ENCODE measurements at regions not wholly inside any gene's neighbourhood (a gene's known extent, or its start where the extent isn't known, plus 50 kb on each side); places are given as distances from the start of the nearest gene placed in this dataset.
"Not testable (repeated sequence)": the region's sequence is repeated elsewhere in the genome, so short reads cannot be mapped to it uniquely, and the experiment has no call there.

DNA sequence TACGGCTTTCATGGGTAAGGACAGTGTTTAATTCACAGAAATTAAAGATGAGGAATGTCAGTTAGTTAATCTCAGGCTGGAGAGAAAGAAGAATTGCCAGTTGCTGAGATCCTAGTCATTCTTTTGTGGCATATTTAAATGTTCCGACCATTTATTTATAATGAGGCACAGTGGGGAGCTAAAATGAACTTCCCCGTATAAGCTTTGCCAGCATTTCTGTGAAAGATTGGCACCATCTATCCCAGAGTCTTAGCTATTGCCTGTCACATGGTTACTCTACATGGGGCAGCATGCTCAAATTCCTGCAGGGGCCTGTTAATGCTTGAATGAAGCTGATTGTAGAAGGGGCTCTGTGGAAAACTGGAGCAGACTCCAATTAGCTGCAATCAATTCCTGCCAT lies 314.1 kb downstream of the PRELID2 start:
- Histone ChIP-seq H3K9me3 (ENCODE audit: control insufficient read depth in 5 of 5, low read length in 5 of 5) (peaks cover 0 to 4% (median 0%) of the 10 kb centered on the region in 5 donors), H3K27ac (ENCODE audit: low read depth, low read length) (no peak overlapping the region), H3K4me1 (ENCODE audit: control insufficient read depth in 5 of 5, insufficient read depth in 5 of 5, low read length in 5 of 5) (peaks cover 0 to 2% (median 0%) of the 10 kb centered on the region in 5 donors), H3K27me3 (ENCODE audit: control insufficient read depth in 5 of 5, insufficient read depth in 4 of 5, low read length in 5 of 5) (no peaks in the 10 kb centered on the region), H3K9ac (ENCODE audit: low read length in 5 of 5) (no peak overlapping the region), H3K4me3 (ENCODE audit: low read depth in 1 of 5, low read length in 5 of 5) (no peak overlapping the region), H3K36me3 (ENCODE audit: control insufficient read depth in 5 of 5, insufficient read depth in 5 of 5, low read length in 5 of 5) (no peaks in the 10 kb centered on the region)

DNA sequence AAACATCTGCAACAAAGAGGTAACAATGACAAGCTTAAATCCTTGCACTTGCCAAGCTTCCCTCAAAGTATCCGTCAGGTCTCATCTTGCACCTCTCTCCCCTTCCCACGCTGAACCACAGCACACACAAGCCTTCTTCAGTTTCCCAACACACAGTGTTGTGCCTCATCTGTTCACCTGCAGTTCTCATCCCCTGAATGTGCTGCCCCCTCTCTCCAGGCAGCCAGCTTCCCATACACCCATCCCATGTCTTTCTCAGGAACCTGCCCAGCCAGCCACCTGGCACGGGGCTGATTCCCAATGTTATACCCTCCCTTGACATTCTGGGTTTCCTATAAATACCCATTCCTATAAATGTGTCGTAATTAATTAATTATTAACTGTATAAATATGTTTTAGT lies 314.8 kb downstream of the PRELID2 start:
- Histone ChIP-seq H3K9me3 (ENCODE audit: control insufficient read depth in 5 of 5, low read length in 5 of 5) (peaks cover 0 to 4% (median 0%) of the 10 kb centered on the region in 5 donors), H3K4me1 (ENCODE audit: control insufficient read depth in 5 of 5, insufficient read depth in 5 of 5, low read length in 5 of 5) (peaks cover 0 to 2% (median 0%) of the 10 kb centered on the region in 5 donors), H3K36me3 (ENCODE audit: control insufficient read depth in 5 of 5, insufficient read depth in 5 of 5, low read length in 5 of 5) (no peaks in the 10 kb centered on the region), H3K4me3 (ENCODE audit: low read depth in 1 of 5, low read length in 5 of 5) (no peak overlapping the region), H3K27ac (ENCODE audit: low read depth, low read length) (no peak overlapping the region), H3K9ac (ENCODE audit: low read length in 5 of 5) (no peak overlapping the region), H3K27me3 (ENCODE audit: control insufficient read depth in 5 of 5, insufficient read depth in 4 of 5, low read length in 5 of 5) (no peaks in the 10 kb centered on the region)

DNA sequence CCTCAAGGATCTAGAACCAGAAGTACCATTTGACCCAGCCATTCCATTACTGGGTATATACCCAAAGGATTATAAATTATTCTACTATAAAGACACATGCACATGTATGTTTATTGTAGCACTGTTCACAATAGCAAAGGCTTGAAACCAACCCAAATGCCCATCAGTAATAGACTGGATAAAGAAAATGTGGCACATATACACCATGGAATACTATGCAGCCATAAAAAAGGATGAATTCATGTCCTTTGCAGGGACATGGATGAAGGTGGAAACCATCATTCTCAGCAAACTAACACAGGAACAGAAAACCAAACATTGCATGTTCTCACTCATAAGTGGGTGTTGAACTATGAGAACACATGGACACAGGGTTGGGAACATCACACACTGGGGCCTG lies 317.6 kb downstream of the PRELID2 start:
- not testable (repeated sequence) for H3K4me1 ChIP-seq (ENCODE audit: control insufficient read depth in 5 of 5, insufficient read depth in 5 of 5, low read length in 5 of 5); H3K9me3 ChIP-seq (ENCODE audit: control insufficient read depth in 5 of 5, low read length in 5 of 5); H3K9ac ChIP-seq (ENCODE audit: low read length in 5 of 5); H3K27me3 ChIP-seq (ENCODE audit: control insufficient read depth in 5 of 5, insufficient read depth in 4 of 5, low read length in 5 of 5); H3K4me3 ChIP-seq (ENCODE audit: low read depth in 1 of 5, low read length in 5 of 5); H3K36me3 ChIP-seq (ENCODE audit: control insufficient read depth in 5 of 5, insufficient read depth in 5 of 5, low read length in 5 of 5); H3K27ac ChIP-seq (ENCODE audit: low read depth, low read length)

DNA sequence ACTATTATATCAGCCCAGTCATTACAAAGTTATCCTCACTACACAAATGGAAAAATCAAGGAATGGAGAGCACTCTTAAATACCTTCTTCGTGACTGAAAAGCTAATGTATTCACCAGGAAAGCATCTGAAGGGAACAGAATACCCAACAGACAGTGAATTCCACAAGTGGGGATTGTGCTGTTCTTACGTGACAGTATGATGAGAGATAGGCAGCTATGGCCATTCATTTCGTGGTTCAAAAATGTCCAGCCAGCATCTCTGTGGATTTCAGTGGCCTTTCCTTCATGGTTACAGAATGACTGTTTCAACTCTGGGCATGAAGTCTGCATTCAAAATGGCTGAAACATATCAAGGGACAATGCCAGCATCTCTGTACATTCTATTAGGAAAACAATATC lies 323.8 kb downstream of the PRELID2 start:
- Histone ChIP-seq H3K27me3 (ENCODE audit: control insufficient read depth in 5 of 5, insufficient read depth in 4 of 5, low read length in 5 of 5) (no peaks in the 10 kb centered on the region), H3K9me3 (ENCODE audit: control insufficient read depth in 5 of 5, low read length in 5 of 5) (peaks cover 0 to 2% (median 0%) of the 10 kb centered on the region in 5 donors), H3K4me3 (ENCODE audit: low read depth in 1 of 5, low read length in 5 of 5) (no peak overlapping the region), H3K27ac (ENCODE audit: low read depth, low read length) (no peak overlapping the region), H3K36me3 (ENCODE audit: control insufficient read depth in 5 of 5, insufficient read depth in 5 of 5, low read length in 5 of 5) (no peaks in the 10 kb centered on the region), H3K4me1 (ENCODE audit: control insufficient read depth in 5 of 5, insufficient read depth in 5 of 5, low read length in 5 of 5) (peaks cover 0 to 12% (median 0%) of the 10 kb centered on the region in 5 donors), H3K9ac (ENCODE audit: low read length in 5 of 5) (no peak overlapping the region)

DNA sequence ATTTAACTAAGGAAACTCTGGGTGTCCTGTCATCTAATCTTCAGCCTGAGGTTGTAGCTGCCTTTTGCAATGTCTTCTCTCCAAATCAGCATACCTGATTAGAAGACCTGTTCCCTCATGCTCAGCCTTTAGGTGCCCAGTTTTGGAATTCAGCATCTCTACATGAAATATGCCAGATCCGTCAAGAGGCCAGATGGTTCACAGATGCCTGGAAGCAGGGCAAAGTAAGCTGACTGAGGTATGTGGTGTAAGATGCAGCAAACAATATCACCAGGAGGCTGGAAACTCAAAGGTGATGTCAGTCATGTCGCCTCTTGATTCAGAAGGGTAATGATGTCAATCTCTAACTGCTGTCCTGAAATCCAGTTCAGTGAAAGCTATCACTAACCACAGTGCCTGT lies 324.4 kb downstream of the PRELID2 start:
- Histone ChIP-seq H3K4me3 (ENCODE audit: low read depth in 1 of 5, low read length in 5 of 5) (no peak overlapping the region), H3K27me3 (ENCODE audit: control insufficient read depth in 5 of 5, insufficient read depth in 4 of 5, low read length in 5 of 5) (no peaks in the 10 kb centered on the region), H3K4me1 (ENCODE audit: control insufficient read depth in 5 of 5, insufficient read depth in 5 of 5, low read length in 5 of 5) (peaks cover 0 to 12% (median 0%) of the 10 kb centered on the region in 5 donors), H3K36me3 (ENCODE audit: control insufficient read depth in 5 of 5, insufficient read depth in 5 of 5, low read length in 5 of 5) (no peaks in the 10 kb centered on the region), H3K9ac (ENCODE audit: low read length in 5 of 5) (no peak overlapping the region), H3K9me3 (ENCODE audit: control insufficient read depth in 5 of 5, low read length in 5 of 5) (peaks cover 0 to 2% (median 0%) of the 10 kb centered on the region in 5 donors), H3K27ac (ENCODE audit: low read depth, low read length) (no peak overlapping the region)

DNA sequence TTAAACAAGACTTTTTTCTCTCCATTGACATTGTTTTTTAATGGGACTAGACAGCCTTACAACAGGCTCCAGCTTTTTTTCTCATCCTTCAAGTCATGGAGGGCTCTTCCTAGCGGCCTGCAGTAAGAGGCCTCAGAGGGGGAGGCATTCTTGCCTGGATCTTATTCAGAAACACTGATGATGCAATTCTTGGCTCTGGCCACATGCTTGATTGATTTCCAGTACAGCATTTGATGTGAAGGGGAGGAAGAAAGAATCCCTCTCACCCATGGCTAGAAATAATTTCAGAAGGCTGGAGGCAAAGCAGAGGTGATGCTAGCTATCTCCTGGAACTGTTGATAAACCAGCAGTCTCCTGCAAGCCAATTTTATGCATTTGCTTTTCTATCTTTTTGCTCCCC lies 324.8 kb downstream of the PRELID2 start:
- Histone ChIP-seq H3K9me3 (ENCODE audit: control insufficient read depth in 5 of 5, low read length in 5 of 5) (peaks cover 0 to 2% (median 0%) of the 10 kb centered on the region in 5 donors), H3K36me3 (ENCODE audit: control insufficient read depth in 5 of 5, insufficient read depth in 5 of 5, low read length in 5 of 5) (no peaks in the 10 kb centered on the region), H3K27me3 (ENCODE audit: control insufficient read depth in 5 of 5, insufficient read depth in 4 of 5, low read length in 5 of 5) (no peaks in the 10 kb centered on the region), H3K9ac (ENCODE audit: low read length in 5 of 5) (no peak overlapping the region), H3K4me3 (ENCODE audit: low read depth in 1 of 5, low read length in 5 of 5) (no peak overlapping the region), H3K4me1 (ENCODE audit: control insufficient read depth in 5 of 5, insufficient read depth in 5 of 5, low read length in 5 of 5) (peaks cover 0 to 12% (median 0%) of the 10 kb centered on the region in 5 donors), H3K27ac (ENCODE audit: low read depth, low read length) (no peak overlapping the region)

DNA sequence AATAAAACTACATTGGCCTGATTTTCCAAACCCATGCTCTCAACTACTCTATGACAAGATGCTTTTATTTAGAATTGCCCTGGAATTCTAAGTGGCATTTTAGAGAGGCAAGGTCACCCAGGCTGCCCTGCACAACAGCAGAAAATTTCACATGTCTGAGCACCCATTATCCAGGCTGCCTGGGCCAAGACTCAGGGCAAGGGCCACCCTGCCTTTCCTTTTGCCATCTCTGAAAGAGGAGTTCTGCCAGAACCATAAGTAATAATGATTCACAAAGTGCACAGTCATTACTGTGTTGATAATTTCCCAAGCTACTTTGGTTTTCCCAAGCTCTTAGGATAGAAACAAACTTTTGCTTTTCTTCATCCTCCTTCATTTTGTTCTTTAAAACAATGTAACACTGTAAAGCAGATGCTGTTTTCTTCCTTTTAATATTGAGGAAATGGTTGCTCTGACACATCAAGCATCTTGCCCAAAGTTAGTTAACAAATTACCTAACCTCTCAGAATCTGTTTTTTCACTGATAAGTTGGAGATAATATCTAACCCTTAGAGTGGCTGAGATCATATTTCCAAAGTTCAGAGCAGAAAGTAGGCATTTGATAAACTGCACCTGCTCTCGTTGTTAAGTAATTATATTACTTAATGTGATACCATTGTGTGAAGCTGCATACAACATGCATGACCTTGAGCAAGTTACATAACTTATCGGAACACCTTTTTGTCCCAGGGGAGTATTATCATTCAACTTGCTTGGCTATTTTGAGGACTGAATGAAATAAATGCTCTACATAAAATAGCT lies 325.6 kb downstream of the PRELID2 start:
- Histone ChIP-seq H3K4me3 (ENCODE audit: low read depth in 1 of 5, low read length in 5 of 5) (no peak overlapping the region), H3K27ac (ENCODE audit: low read depth, low read length) (no peak overlapping the region), H3K9ac (ENCODE audit: low read length in 5 of 5) (no peak overlapping the region), H3K4me1 (ENCODE audit: control insufficient read depth in 5 of 5, insufficient read depth in 5 of 5, low read length in 5 of 5) (peaks cover 0 to 12% (median 0%) of the 10 kb centered on the region in 5 donors), H3K27me3 (ENCODE audit: control insufficient read depth in 5 of 5, insufficient read depth in 4 of 5, low read length in 5 of 5) (no peaks in the 10 kb centered on the region), H3K9me3 (ENCODE audit: control insufficient read depth in 5 of 5, low read length in 5 of 5) (peaks cover 0 to 2% (median 0%) of the 10 kb centered on the region in 5 donors), H3K36me3 (ENCODE audit: control insufficient read depth in 5 of 5, insufficient read depth in 5 of 5, low read length in 5 of 5) (no peaks in the 10 kb centered on the region)

DNA sequence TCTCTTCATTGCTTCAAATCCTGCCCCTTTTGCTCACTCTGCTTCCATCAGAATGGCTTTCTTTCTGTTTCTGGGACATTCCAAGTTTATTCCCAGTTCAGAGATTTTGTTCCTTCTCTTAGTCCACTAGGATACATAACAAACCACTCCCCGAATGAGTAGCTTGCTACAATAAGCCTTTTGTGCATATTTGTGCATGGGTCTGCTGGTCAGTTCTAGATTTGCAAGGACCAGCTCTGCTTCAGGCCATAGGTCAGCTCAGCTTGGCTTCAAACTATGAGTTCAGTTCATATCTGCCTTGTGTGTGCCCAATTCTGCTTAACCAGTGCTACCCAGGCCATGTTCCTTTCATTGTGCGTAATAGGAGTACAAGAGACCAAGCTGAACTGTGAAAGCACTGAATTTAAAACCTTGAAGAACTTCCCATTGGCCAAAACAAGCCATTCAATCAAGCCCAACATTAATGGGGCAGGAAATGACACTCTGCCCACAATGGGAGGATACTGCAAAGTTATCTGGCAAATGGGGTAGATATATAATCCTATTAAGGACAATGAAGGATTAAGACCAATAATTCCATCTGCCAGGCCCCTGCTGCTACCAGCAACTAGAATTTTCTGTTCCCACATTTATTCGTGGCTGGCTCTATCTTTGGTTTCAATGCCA lies 328.8 kb downstream of the PRELID2 start:
- Histone ChIP-seq H3K36me3 (ENCODE audit: control insufficient read depth in 5 of 5, insufficient read depth in 5 of 5, low read length in 5 of 5) (no peaks in the 10 kb centered on the region), H3K9ac (ENCODE audit: low read length in 5 of 5) (no peak overlapping the region), H3K4me3 (ENCODE audit: low read depth in 1 of 5, low read length in 5 of 5) (no peak overlapping the region), H3K9me3 (ENCODE audit: control insufficient read depth in 5 of 5, low read length in 5 of 5) (no peaks in the 10 kb centered on the region), H3K4me1 (ENCODE audit: control insufficient read depth in 5 of 5, insufficient read depth in 5 of 5, low read length in 5 of 5) (peaks cover 0 to 12% (median 0%) of the 10 kb centered on the region in 5 donors), H3K27me3 (ENCODE audit: control insufficient read depth in 5 of 5, insufficient read depth in 4 of 5, low read length in 5 of 5) (no peaks in the 10 kb centered on the region), H3K27ac (ENCODE audit: low read depth, low read length) (no peak overlapping the region)

DNA sequence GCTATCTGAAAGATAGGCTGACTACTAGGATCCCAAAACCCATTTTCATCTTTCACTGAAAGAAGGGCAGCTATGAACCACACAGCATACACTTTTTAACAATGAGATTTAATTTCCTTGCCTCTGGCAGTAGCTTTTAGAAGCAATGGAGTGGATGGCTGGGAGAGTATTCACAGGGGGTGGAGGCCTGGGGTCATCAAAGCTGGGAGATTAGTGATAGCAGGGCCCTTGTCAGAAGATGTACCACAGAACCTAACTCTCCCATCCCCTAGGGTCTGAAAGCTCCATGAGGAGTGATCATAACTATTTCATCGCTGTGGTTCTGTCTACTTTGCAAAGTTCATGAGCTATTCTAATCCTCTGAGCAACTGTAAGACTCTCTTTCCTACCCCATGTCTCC lies 332.2 kb downstream of the PRELID2 start:
- Histone ChIP-seq H3K27me3 (ENCODE audit: control insufficient read depth in 5 of 5, insufficient read depth in 4 of 5, low read length in 5 of 5) (no peaks in the 10 kb centered on the region), H3K4me1 (ENCODE audit: control insufficient read depth in 5 of 5, insufficient read depth in 5 of 5, low read length in 5 of 5) (no peaks in the 10 kb centered on the region), H3K9ac (ENCODE audit: low read length in 5 of 5) (no peak overlapping the region), H3K4me3 (ENCODE audit: low read depth in 1 of 5, low read length in 5 of 5) (no peak overlapping the region), H3K36me3 (ENCODE audit: control insufficient read depth in 5 of 5, insufficient read depth in 5 of 5, low read length in 5 of 5) (no peaks in the 10 kb centered on the region), H3K27ac (ENCODE audit: low read depth, low read length) (no peak overlapping the region), H3K9me3 (ENCODE audit: control insufficient read depth in 5 of 5, low read length in 5 of 5) (no peaks in the 10 kb centered on the region)

DNA sequence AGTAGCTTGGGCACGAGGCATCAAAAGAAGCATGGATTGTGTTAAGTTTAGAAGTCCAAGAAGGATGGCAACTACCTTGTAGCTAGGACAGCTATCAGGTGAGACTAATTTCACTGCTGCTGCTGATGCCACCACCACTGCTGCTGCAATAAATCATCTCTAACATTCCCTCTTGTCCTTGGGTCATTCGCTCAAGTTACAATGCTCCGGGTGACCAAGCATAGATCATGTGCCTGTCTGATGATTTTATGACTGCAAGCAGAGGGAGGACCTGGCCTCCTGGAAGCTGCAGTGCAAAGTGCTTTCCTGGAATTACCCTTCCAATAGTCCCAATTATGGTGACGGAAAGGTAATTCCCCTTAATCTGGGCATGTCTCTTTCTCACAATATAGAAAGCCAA lies 334.4 kb downstream of the PRELID2 start:
- Histone ChIP-seq H3K27ac (ENCODE audit: low read depth, low read length) (no peak overlapping the region), H3K36me3 (ENCODE audit: control insufficient read depth in 5 of 5, insufficient read depth in 5 of 5, low read length in 5 of 5) (no peaks in the 10 kb centered on the region), H3K9me3 (ENCODE audit: control insufficient read depth in 5 of 5, low read length in 5 of 5) (no peaks in the 10 kb centered on the region), H3K27me3 (ENCODE audit: control insufficient read depth in 5 of 5, insufficient read depth in 4 of 5, low read length in 5 of 5) (no peaks in the 10 kb centered on the region), H3K9ac (ENCODE audit: low read length in 5 of 5) (no peak overlapping the region), H3K4me3 (ENCODE audit: low read depth in 1 of 5, low read length in 5 of 5) (no peak overlapping the region), H3K4me1 (ENCODE audit: control insufficient read depth in 5 of 5, insufficient read depth in 5 of 5, low read length in 5 of 5) (no peaks in the 10 kb centered on the region)
